ENCODE measurements at regions not wholly inside any gene's neighbourhood (a gene's known extent, or its start where the extent isn't known, plus 50 kb on each side); places are given as distances from the start of the nearest gene placed in this dataset.
"Not testable (repeated sequence)": the region's sequence is repeated elsewhere in the genome, so short reads cannot be mapped to it uniquely, and the experiment has no call there.

DNA sequence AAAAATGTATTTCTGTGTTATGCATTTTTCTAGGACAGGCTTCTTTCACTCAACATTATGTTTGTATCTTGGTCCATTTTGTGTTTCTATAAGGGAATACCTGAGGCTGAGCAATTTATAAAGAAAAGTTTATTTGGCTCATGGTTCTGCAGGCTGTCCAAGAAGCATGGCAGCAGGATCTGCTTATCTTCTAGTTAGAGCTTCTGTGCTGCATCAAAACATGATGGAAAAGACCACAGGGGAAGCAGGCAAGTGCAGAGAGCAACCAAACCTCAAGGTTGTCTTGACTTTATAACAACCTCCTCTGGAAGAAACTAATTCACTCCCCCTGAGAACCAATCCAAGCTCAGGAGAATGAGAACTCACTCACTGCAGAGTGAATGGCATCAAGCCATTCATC lies 1601.0 kb upstream of the NUDT12 start:
- no peak for DNase-seq (ENCODE audit: low spot score)
- no peaks in the 10 kb centered on the region for H3K9me3 Mint-ChIP-seq (ENCODE audit: unreplicated experiment)
- H3K27me3 Mint-ChIP-seq (ENCODE audit: unreplicated experiment): no peaks in the 10 kb centered on the region
- H3K4me3 Mint-ChIP-seq (ENCODE audit: unreplicated experiment): no peak overlapping the region
- H3K36me3 Mint-ChIP-seq (ENCODE audit: low read depth, unreplicated experiment): no peaks in the 10 kb centered on the region
- no peaks in the 10 kb centered on the region for H3K4me1 Mint-ChIP-seq (ENCODE audit: unreplicated experiment)
- no peak overlapping the region for H3K27ac Mint-ChIP-seq (ENCODE audit: unreplicated experiment)
- TF ChIP-seq, protein P1, sequence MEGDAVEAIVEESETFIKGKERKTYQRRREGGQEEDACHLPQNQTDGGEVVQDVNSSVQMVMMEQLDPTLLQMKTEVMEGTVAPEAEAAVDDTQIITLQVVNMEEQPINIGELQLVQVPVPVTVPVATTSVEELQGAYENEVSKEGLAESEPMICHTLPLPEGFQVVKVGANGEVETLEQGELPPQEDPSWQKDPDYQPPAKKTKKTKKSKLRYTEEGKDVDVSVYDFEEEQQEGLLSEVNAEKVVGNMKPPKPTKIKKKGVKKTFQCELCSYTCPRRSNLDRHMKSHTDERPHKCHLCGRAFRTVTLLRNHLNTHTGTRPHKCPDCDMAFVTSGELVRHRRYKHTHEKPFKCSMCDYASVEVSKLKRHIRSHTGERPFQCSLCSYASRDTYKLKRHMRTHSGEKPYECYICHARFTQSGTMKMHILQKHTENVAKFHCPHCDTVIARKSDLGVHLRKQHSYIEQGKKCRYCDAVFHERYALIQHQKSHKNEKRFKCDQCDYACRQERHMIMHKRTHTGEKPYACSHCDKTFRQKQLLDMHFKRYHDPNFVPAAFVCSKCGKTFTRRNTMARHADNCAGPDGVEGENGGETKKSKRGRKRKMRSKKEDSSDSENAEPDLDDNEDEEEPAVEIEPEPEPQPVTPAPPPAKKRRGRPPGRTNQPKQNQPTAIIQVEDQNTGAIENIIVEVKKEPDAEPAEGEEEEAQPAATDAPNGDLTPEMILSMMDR (IDR thresholded peaks at IDR 0.05; ENCODE audit: unreplicated experiment): no peak

DNA sequence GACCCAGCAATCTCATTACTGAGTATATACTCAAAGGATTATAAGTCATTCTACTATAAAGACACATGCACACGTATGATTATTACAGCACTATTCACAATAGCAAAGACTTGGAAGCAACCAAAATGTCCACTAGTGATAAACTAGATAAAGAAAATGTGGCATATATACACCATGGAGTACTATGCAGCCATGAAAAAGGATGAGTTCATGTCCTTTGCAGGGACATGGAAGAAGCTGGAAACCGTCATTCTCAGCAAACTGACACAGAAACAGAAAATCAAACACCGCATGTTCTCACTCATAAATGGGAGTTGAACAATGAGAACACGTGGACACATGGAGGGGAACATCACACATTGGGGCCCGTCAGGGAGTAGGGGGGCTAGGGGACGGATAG lies 1600.0 kb upstream of the NUDT12 start:
- not testable (repeated sequence) for H3K4me1 Mint-ChIP-seq (ENCODE audit: unreplicated experiment); H3K36me3 Mint-ChIP-seq (ENCODE audit: low read depth, unreplicated experiment); H3K27ac Mint-ChIP-seq (ENCODE audit: unreplicated experiment); DNase-seq (ENCODE audit: low spot score); H3K4me3 Mint-ChIP-seq (ENCODE audit: unreplicated experiment); H3K9me3 Mint-ChIP-seq (ENCODE audit: unreplicated experiment); H3K27me3 Mint-ChIP-seq (ENCODE audit: unreplicated experiment)

DNA sequence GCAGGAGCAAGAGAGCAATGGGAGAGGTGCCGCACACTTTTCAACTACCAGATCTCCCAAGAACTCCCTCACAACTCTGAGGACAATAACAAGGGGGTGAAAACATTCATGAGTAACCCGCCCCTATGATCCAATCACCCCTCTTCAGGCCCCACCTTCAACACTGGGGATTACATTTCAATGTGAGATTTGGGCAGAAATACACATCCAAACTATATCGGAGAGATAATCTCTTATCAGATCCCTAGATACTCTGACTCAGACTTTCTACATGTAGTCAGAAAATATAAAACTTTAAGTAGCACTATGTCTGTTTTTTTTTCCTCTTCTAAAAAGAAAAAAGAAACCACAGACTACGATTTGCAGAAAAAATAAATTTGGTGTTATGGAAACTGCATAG lies 1595.9 kb upstream of the NUDT12 start:
- Mint-ChIP-seq H3K4me3 (ENCODE audit: unreplicated experiment) (no peak overlapping the region), H3K27me3 (ENCODE audit: unreplicated experiment) (no peaks in the 10 kb centered on the region), H3K4me1 (ENCODE audit: unreplicated experiment) (no peaks in the 10 kb centered on the region), H3K36me3 (ENCODE audit: low read depth, unreplicated experiment) (no peaks in the 10 kb centered on the region), H3K9me3 (ENCODE audit: unreplicated experiment) (no peaks in the 10 kb centered on the region), H3K27ac (ENCODE audit: unreplicated experiment) (no peak overlapping the region)
- TF ChIP-seq, protein P1 (IDR thresholded peaks at IDR 0.05; ENCODE audit: unreplicated experiment): no peak
- no peak for DNase-seq (ENCODE audit: low spot score)

DNA sequence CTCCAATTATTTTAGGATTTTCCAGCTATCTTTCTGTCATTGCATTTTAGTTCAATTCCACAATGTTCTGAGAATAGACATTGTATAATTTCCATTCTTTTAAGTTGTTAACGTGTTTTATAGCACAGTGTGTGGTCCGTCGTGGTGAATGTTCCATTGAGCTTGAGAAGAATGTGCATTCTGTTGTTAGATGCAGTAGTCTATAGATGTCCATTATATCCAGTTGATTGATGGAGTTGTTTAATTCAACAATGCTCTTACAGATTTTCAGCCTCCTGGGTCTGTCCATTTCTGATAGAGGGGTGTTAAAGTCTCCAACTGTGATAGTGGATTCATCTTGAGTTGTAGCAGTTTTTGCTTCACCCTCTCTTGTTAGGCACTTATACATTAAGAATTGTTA lies 1587.7 kb upstream of the NUDT12 start:
- no peak for DNase-seq (ENCODE audit: low spot score)
- Mint-ChIP-seq H3K9me3 (ENCODE audit: unreplicated experiment) (no peaks in the 10 kb centered on the region), H3K27me3 (ENCODE audit: unreplicated experiment) (no peaks in the 10 kb centered on the region), H3K36me3 (ENCODE audit: low read depth, unreplicated experiment) (no peaks in the 10 kb centered on the region), H3K4me1 (ENCODE audit: unreplicated experiment) (no peaks in the 10 kb centered on the region), H3K4me3 (ENCODE audit: unreplicated experiment) (no peak overlapping the region), H3K27ac (ENCODE audit: unreplicated experiment) (no peak overlapping the region)
- TF ChIP-seq, protein P1 (IDR thresholded peaks at IDR 0.05; ENCODE audit: unreplicated experiment): no peak

DNA sequence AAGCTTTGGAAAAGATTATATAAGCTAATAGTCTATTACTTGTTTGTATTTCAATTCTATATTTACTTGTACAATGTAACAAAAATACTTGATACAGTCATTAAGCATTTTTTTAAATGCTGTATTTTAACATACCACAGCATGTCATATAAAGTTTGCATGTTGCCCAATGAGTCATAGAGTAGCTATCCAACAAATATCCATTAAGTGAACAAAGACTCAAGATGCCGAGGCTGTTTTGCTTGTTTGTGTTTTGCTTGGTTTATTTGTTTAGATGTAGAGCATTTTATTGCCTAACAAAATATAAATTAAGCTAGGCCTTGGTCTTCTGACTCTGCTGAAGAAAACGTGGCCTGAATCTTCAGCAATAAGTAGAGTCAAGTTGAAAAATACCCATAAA lies 1584.3 kb upstream of the NUDT12 start:
- Mint-ChIP-seq H3K4me1 (ENCODE audit: unreplicated experiment) (no peaks in the 10 kb centered on the region), H3K27me3 (ENCODE audit: unreplicated experiment) (no peaks in the 10 kb centered on the region), H3K4me3 (ENCODE audit: unreplicated experiment) (no peak overlapping the region), H3K36me3 (ENCODE audit: low read depth, unreplicated experiment) (no peaks in the 10 kb centered on the region), H3K27ac (ENCODE audit: unreplicated experiment) (no peak overlapping the region), H3K9me3 (ENCODE audit: unreplicated experiment) (no peaks in the 10 kb centered on the region)
- TF ChIP-seq, protein P1 (IDR thresholded peaks at IDR 0.05; ENCODE audit: unreplicated experiment): no peak
- DNase-seq (ENCODE audit: low spot score): no peak

DNA sequence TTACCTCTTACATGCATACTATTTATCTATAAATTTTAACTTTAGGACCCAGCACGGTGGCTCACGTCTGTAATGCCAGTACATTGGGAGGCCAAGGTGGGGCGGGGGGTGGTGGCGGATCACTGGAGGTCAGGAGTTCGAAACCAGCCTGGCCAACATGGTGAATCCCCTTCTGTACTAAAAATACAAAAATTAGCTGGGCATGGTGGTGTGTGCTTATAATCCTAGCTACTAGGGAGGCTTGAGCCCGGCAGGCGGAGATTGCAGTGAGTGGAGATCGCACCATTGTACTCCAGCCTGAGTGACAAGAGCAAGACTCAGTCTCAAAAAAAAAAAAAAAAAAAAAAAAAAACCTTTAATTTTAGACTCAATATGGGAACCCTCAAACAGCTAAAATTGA lies 1582.6 kb upstream of the NUDT12 start:
- Mint-ChIP-seq H3K4me1 (ENCODE audit: unreplicated experiment) (no peaks in the 10 kb centered on the region), H3K9me3 (ENCODE audit: unreplicated experiment) (no peaks in the 10 kb centered on the region), H3K36me3 (ENCODE audit: low read depth, unreplicated experiment) (no peaks in the 10 kb centered on the region), H3K27ac (ENCODE audit: unreplicated experiment) (no peak overlapping the region), H3K27me3 (ENCODE audit: unreplicated experiment) (no peaks in the 10 kb centered on the region), H3K4me3 (ENCODE audit: unreplicated experiment) (no peak overlapping the region)
- no peak for DNase-seq (ENCODE audit: low spot score)
- TF ChIP-seq, protein P1 (IDR thresholded peaks at IDR 0.05; ENCODE audit: unreplicated experiment): no peak

Measured in endothelial cell (in vitro differentiated cells).